Vagina (tissue), 2 donors: ENCODE measurements at regions not wholly inside any gene's neighbourhood (a gene's known extent, or its start where the extent isn't known, plus 50 kb on each side); places are given as distances from the start of the nearest gene placed in this dataset.

Experiments used
- POLR2A ChIP-seq, 2 donors: fragments of 450-650 bp; IDR thresholded peaks; one replicate each; pipeline ENCODE4 v1.6.1; 2017; ENCODE audit warnings: antibody characterized with exemption in 2 of 2, mild to moderate bottlenecking in 2 of 2, moderate library complexity in 2 of 2
- TF ChIP-seq, protein P1 (sequence below), 3 experiments: fragments of 450-650 bp in 2 of 3; fragments of 200-600 bp in 1 of 3; sonication (generic) in 1 of 3; IDR thresholded peaks; one replicate each; pipeline ENCODE4 v1.5.1; 2017 to 2019; ENCODE audit warnings: antibody characterized with exemption in 3 of 3, mild to moderate bottlenecking in 2 of 3, moderate library complexity in 2 of 3

DNA sequence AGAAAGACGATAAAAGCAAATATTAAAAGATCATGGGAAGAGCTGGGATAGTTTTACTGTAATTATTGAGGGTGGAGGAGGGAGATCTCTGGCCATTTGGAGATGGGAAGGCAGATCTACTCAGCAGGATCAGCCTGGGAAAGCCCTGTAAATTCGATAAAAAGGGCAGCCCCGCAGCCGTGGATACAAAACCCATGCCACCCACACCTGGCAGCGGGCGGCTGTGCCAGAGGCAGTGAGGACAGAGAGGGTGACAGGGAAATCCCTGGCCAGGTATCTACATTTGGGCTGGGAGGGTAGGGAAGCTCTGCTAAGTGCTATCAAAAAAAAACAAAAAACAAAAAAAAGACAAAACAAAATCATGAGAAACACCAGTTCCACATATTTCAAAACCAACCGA lies 379.2 kb upstream of the IRX1 start:
- TF ChIP-seq, protein P1, sequence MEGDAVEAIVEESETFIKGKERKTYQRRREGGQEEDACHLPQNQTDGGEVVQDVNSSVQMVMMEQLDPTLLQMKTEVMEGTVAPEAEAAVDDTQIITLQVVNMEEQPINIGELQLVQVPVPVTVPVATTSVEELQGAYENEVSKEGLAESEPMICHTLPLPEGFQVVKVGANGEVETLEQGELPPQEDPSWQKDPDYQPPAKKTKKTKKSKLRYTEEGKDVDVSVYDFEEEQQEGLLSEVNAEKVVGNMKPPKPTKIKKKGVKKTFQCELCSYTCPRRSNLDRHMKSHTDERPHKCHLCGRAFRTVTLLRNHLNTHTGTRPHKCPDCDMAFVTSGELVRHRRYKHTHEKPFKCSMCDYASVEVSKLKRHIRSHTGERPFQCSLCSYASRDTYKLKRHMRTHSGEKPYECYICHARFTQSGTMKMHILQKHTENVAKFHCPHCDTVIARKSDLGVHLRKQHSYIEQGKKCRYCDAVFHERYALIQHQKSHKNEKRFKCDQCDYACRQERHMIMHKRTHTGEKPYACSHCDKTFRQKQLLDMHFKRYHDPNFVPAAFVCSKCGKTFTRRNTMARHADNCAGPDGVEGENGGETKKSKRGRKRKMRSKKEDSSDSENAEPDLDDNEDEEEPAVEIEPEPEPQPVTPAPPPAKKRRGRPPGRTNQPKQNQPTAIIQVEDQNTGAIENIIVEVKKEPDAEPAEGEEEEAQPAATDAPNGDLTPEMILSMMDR (IDR thresholded peaks at IDR 0.05), result no peak
- no peak for TF ChIP-seq POLR2A (IDR thresholded peaks at IDR 0.05)
